ENCODE measurements at regions not wholly inside any gene's neighbourhood (a gene's known extent, or its start where the extent isn't known, plus 50 kb on each side); places are given as distances from the start of the nearest gene placed in this dataset.

DNA sequence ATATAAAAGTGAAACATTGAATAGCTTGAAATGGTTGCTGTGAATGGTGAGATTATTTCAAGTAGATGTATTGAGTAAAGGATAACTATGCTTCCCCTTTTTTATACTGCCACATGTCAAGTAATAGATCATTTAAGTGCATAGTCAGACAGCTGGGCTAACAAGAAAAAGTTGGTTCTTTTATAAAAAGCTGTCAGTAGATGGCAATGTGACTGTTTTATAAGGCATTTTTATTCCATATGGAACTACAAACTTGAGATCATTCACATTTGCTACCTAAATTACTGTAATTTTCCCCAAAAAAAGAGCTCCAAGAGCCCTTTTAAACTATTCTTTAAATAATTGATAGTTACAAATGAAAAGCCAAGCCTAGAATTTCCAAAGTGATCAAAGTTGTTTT lies 831.0 kb downstream of the C4orf33 start:
- in situ Hi-C loops (cut with MboI; ENCODE audit: low sequenced_read_pairs) (no loop called here), dilution Hi-C loops (cut with HindIII; ENCODE audit: low sequenced_read_pairs, unreplicated experiment) (no loop called here), intact Hi-C loops (cut with micrococcal nuclease) (no loop called here)
- Histone ChIP-seq H3K4ac (ENCODE audit: low read depth, low read length) (no peak overlapping the region), H3K27ac (ENCODE audit: insufficient read depth, low read length) (no peak overlapping the region), H3K23ac (ENCODE audit: low read depth, low read length) (no peak overlapping the region), H3K4me3 (ENCODE audit: insufficient read depth, low read depth, low read length) (no peak overlapping the region), H3K27me3 (ENCODE audit: control insufficient read depth, insufficient read depth, low read length) (no peaks in the 10 kb centered on the region), H3K14ac (replicated peaks; ENCODE audit: low read depth, low read length) (no peak overlapping the region), H2BK15ac (ENCODE audit: low read depth, low read length) (no peak overlapping the region), H3K79me1 (ENCODE audit: low read depth in 1 of 2, low read length in 2 of 2) (no peaks in the 10 kb centered on the region), H4K91ac (ENCODE audit: insufficient read depth, low read depth, low read length) (no peak overlapping the region), H2BK5ac (ENCODE audit: low read depth, low read length, poor library complexity, severe bottlenecking) (no peak overlapping the region), H2AFZ (replicated peaks; ENCODE audit: low read length, poor library complexity) (no peak overlapping the region), H3K9me1 (ENCODE audit: insufficient read depth, low read length) (no peaks in the 10 kb centered on the region), H3K9me3 (ENCODE audit: control insufficient read depth, insufficient read depth, low read length) (no peaks in the 10 kb centered on the region), H2AK5ac (ENCODE audit: low read depth, low read length) (no peak overlapping the region), H2BK120ac (ENCODE audit: low read depth, low read length) (no peak overlapping the region), H3K18ac (ENCODE audit: low read depth, low read length) (no peak overlapping the region), H3K4me2 (ENCODE audit: low read depth, low read length) (no peak overlapping the region), H4K20me1 (ENCODE audit: insufficient read depth, low read length) (no peaks in the 10 kb centered on the region), H2BK20ac (ENCODE audit: low read depth, low read length) (no peak overlapping the region), H4K8ac (ENCODE audit: low read depth in 2 of 2, low read length in 2 of 2) (no peak overlapping the region), H3K4me1 (ENCODE audit: control insufficient read depth, insufficient read depth, low read length) (no peaks in the 10 kb centered on the region), H3K36me3 (ENCODE audit: control insufficient read depth, insufficient read depth, low read length) (no peaks in the 10 kb centered on the region), H2AK9ac (replicated peaks; ENCODE audit: low read depth, low read length, poor library complexity) (no peak overlapping the region), H3K9ac (ENCODE audit: low read depth, low read length) (no peak overlapping the region), H3K56ac (ENCODE audit: extremely low read depth, insufficient read depth, low read length) (no peak overlapping the region), H4K5ac (ENCODE audit: low read depth, low read length) (no peak overlapping the region)
- ChIA-PET CTCF (no interaction called here), POLR2A (ENCODE audit: unreplicated experiment) (no interaction called here)
- DNase-seq (no peak), ATAC-seq (ENCODE audit: low read depth) (no peak)
- no TSS peak for BruUV-seq (replicated peaks)
- TF ChIP-seq BHLHE40 (IDR thresholded peaks at IDR 0.05; ENCODE audit: low read depth, low read length) (no peak), FOS (IDR thresholded peaks at IDR 0.05; ENCODE audit: low read depth, low read length) (no peak), MAZ (IDR thresholded peaks at IDR 0.05; ENCODE audit: borderline replicate concordance, low read depth, low read length) (no peak), CEBPB (IDR thresholded peaks at IDR 0.05; ENCODE audit: low read depth, low read length) (no peak), NFE2L2 (IDR thresholded peaks at IDR 0.05; ENCODE audit: low read depth, low read length) (no peak), POLR2A (IDR thresholded peaks at IDR 0.05; ENCODE audit: low read depth, low read length) (no peak), SMC3 (IDR thresholded peaks at IDR 0.05; ENCODE audit: low read depth, low read length) (no peak), CHD1 (IDR thresholded peaks at IDR 0.05; ENCODE audit: low read depth, low read length) (no peak), MXI1 (IDR thresholded peaks at IDR 0.05; ENCODE audit: borderline replicate concordance, low read depth, low read length) (no peak), RAD21 (IDR thresholded peaks at IDR 0.05; ENCODE audit: low read length) (no peak), RFX5 (IDR thresholded peaks at IDR 0.05; ENCODE audit: low read depth, low read length) (no peak)
- TF ChIP-seq, protein P1, sequence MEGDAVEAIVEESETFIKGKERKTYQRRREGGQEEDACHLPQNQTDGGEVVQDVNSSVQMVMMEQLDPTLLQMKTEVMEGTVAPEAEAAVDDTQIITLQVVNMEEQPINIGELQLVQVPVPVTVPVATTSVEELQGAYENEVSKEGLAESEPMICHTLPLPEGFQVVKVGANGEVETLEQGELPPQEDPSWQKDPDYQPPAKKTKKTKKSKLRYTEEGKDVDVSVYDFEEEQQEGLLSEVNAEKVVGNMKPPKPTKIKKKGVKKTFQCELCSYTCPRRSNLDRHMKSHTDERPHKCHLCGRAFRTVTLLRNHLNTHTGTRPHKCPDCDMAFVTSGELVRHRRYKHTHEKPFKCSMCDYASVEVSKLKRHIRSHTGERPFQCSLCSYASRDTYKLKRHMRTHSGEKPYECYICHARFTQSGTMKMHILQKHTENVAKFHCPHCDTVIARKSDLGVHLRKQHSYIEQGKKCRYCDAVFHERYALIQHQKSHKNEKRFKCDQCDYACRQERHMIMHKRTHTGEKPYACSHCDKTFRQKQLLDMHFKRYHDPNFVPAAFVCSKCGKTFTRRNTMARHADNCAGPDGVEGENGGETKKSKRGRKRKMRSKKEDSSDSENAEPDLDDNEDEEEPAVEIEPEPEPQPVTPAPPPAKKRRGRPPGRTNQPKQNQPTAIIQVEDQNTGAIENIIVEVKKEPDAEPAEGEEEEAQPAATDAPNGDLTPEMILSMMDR (conservative IDR thresholded peaks at IDR 0.05; ENCODE audit: low read depth, low read length): no peak
- TF ChIP-seq, protein P2, sequence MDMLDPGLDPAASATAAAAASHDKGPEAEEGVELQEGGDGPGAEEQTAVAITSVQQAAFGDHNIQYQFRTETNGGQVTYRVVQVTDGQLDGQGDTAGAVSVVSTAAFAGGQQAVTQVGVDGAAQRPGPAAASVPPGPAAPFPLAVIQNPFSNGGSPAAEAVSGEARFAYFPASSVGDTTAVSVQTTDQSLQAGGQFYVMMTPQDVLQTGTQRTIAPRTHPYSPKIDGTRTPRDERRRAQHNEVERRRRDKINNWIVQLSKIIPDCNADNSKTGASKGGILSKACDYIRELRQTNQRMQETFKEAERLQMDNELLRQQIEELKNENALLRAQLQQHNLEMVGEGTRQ (IDR thresholded peaks at IDR 0.05; ENCODE audit: low read depth, low read length): no peak
- TF ChIP-seq, protein P3, sequence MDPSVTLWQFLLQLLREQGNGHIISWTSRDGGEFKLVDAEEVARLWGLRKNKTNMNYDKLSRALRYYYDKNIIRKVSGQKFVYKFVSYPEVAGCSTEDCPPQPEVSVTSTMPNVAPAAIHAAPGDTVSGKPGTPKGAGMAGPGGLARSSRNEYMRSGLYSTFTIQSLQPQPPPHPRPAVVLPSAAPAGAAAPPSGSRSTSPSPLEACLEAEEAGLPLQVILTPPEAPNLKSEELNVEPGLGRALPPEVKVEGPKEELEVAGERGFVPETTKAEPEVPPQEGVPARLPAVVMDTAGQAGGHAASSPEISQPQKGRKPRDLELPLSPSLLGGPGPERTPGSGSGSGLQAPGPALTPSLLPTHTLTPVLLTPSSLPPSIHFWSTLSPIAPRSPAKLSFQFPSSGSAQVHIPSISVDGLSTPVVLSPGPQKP (IDR thresholded peaks at IDR 0.05; ENCODE audit: borderline replicate concordance, low read depth, low read length): no peak

Data from IMR-90 (cell line).